H1 (cell line): ENCODE measurements at regions not wholly inside any gene's neighbourhood (a gene's known extent, or its start where the extent isn't known, plus 50 kb on each side); places are given as distances from the start of the nearest gene placed in this dataset.

Experiments
- CHD1 ChIP-seq: IDR thresholded peaks from 2 replicates; pipeline ENCODE4 v1.6.1; 2012; ENCODE audit warnings: low read depth, low read length, improper control_type of control experiment
- EZH2 ChIP-seq: fragments of 200-600 bp; sonication (generic); IDR thresholded peaks from 2 replicates; pipeline ENCODE4 v1.7.1; 2012; ENCODE audit warnings: low read depth, mild to moderate bottlenecking, moderate library complexity, low read length, inconsistent platforms; ENCODE audit not compliant: severe bottlenecking
- GTF2F1 ChIP-seq: IDR thresholded peaks from 2 replicates; pipeline ENCODE4 v1.6.1; 2012; ENCODE audit warnings: low read depth, low read length, improper control_type of control experiment, borderline replicate concordance
- JUN ChIP-seq: IDR thresholded peaks from 2 replicates; pipeline ENCODE4 v1.6.1; 2011; ENCODE audit warnings: low read depth, mild to moderate bottlenecking, improper control_type of control experiment, low read length
- SP2 ChIP-seq: IDR thresholded peaks from 2 replicates; pipeline ENCODE4 v1.6.1; 2012; ENCODE audit warnings: mild to moderate bottlenecking, low read length, inconsistent platforms
- SP4 ChIP-seq: IDR thresholded peaks from 2 replicates; pipeline ENCODE4 v1.6.1; 2012; ENCODE audit warnings: low read length, inconsistent platforms
- TF ChIP-seq, protein P1 (sequence below): fragments of 300-600 bp; sonication (generic); IDR thresholded peaks from 2 replicates; pipeline ENCODE4 v1.7.1; 2012; ENCODE audit warnings: low read length, moderate library complexity, mild to moderate bottlenecking, inconsistent platforms; ENCODE audit not compliant: insufficient replicate concordance

DNA sequence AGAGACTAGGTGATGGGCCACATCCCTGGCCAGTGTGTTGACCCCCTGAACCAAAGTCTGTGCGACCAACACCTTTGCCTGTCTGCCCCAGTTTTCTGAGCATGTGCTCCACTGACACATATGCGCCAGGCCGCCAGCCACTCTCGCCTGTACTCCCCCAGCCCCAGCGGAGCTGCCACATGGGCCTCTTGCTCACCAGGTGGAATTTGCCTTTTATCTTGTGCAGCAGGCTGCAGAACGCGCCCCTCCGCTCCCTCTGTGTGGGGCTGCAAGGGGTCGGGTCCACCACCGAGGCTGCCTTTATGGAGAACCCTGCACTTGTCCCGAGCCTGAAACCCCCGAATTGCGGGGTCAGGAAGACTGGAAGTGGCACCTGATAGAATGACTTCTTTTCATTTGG is 405.7 kb upstream of the NPAP1 start (continued):
- TF ChIP-seq, protein P1, sequence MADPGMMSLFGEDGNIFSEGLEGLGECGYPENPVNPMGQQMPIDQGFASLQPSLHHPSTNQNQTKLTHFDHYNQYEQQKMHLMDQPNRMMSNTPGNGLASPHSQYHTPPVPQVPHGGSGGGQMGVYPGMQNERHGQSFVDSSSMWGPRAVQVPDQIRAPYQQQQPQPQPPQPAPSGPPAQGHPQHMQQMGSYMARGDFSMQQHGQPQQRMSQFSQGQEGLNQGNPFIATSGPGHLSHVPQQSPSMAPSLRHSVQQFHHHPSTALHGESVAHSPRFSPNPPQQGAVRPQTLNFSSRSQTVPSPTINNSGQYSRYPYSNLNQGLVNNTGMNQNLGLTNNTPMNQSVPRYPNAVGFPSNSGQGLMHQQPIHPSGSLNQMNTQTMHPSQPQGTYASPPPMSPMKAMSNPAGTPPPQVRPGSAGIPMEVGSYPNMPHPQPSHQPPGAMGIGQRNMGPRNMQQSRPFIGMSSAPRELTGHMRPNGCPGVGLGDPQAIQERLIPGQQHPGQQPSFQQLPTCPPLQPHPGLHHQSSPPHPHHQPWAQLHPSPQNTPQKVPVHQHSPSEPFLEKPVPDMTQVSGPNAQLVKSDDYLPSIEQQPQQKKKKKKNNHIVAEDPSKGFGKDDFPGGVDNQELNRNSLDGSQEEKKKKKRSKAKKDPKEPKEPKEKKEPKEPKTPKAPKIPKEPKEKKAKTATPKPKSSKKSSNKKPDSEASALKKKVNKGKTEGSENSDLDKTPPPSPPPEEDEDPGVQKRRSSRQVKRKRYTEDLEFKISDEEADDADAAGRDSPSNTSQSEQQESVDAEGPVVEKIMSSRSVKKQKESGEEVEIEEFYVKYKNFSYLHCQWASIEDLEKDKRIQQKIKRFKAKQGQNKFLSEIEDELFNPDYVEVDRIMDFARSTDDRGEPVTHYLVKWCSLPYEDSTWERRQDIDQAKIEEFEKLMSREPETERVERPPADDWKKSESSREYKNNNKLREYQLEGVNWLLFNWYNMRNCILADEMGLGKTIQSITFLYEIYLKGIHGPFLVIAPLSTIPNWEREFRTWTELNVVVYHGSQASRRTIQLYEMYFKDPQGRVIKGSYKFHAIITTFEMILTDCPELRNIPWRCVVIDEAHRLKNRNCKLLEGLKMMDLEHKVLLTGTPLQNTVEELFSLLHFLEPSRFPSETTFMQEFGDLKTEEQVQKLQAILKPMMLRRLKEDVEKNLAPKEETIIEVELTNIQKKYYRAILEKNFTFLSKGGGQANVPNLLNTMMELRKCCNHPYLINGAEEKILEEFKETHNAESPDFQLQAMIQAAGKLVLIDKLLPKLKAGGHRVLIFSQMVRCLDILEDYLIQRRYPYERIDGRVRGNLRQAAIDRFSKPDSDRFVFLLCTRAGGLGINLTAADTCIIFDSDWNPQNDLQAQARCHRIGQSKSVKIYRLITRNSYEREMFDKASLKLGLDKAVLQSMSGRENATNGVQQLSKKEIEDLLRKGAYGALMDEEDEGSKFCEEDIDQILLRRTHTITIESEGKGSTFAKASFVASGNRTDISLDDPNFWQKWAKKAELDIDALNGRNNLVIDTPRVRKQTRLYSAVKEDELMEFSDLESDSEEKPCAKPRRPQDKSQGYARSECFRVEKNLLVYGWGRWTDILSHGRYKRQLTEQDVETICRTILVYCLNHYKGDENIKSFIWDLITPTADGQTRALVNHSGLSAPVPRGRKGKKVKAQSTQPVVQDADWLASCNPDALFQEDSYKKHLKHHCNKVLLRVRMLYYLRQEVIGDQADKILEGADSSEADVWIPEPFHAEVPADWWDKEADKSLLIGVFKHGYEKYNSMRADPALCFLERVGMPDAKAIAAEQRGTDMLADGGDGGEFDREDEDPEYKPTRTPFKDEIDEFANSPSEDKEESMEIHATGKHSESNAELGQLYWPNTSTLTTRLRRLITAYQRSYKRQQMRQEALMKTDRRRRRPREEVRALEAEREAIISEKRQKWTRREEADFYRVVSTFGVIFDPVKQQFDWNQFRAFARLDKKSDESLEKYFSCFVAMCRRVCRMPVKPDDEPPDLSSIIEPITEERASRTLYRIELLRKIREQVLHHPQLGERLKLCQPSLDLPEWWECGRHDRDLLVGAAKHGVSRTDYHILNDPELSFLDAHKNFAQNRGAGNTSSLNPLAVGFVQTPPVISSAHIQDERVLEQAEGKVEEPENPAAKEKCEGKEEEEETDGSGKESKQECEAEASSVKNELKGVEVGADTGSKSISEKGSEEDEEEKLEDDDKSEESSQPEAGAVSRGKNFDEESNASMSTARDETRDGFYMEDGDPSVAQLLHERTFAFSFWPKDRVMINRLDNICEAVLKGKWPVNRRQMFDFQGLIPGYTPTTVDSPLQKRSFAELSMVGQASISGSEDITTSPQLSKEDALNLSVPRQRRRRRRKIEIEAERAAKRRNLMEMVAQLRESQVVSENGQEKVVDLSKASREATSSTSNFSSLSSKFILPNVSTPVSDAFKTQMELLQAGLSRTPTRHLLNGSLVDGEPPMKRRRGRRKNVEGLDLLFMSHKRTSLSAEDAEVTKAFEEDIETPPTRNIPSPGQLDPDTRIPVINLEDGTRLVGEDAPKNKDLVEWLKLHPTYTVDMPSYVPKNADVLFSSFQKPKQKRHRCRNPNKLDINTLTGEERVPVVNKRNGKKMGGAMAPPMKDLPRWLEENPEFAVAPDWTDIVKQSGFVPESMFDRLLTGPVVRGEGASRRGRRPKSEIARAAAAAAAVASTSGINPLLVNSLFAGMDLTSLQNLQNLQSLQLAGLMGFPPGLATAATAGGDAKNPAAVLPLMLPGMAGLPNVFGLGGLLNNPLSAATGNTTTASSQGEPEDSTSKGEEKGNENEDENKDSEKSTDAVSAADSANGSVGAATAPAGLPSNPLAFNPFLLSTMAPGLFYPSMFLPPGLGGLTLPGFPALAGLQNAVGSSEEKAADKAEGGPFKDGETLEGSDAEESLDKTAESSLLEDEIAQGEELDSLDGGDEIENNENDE: no peak
- TF ChIP-seq JUN (no peak), SP2 (no peak), EZH2 (no peak), SP4 (no peak), CHD1 (no peak), GTF2F1 (no peak)
